ENCODE measurements at regions not wholly inside any gene's neighbourhood (a gene's known extent, or its start where the extent isn't known, plus 50 kb on each side); places are given as distances from the start of the nearest gene placed in this dataset.

GRCh38 chr16:79902351-79902750 is 301.8 kb upstream of the MAF start:
- Histone ChIP-seq H3K4me3 (ENCODE audit: low read length, poor library complexity, severe bottlenecking) (no peak overlapping the region), H3F3A (ENCODE audit: low read depth) (no peaks in the 10 kb centered on the region), H3K27me3 (ENCODE audit: insufficient read depth, low read length, poor library complexity, severe bottlenecking) (no peaks in the 10 kb centered on the region), H3K9me2 (replicated peaks; ENCODE audit: low read depth, low read length) (no peaks in the 10 kb centered on the region), H3K9ac (ENCODE audit: low read depth, low read length, poor library complexity, severe bottlenecking) (no peak overlapping the region), H3K9me3 (ENCODE audit: insufficient read depth, low read depth, low read length) (no peaks in the 10 kb centered on the region), H2AFZ (ENCODE audit: low read length) (no peak overlapping the region), H3K36me3 (ENCODE audit: insufficient read depth, low read length) (no peaks in the 10 kb centered on the region), H3K4me1 (ENCODE audit: insufficient read depth, low read length, poor library complexity, severe bottlenecking) (peaks cover 5% of the 10 kb centered on the region), H3K4me2 (ENCODE audit: low read depth, low read length, poor library complexity, severe bottlenecking) (no peak overlapping the region), H3K79me2 (ENCODE audit: insufficient read depth, low read length) (no peaks in the 10 kb centered on the region), H4K20me1 (ENCODE audit: insufficient read depth, low read length, poor library complexity, severe bottlenecking) (no peaks in the 10 kb centered on the region)
- TF ChIP-seq, protein P1, sequence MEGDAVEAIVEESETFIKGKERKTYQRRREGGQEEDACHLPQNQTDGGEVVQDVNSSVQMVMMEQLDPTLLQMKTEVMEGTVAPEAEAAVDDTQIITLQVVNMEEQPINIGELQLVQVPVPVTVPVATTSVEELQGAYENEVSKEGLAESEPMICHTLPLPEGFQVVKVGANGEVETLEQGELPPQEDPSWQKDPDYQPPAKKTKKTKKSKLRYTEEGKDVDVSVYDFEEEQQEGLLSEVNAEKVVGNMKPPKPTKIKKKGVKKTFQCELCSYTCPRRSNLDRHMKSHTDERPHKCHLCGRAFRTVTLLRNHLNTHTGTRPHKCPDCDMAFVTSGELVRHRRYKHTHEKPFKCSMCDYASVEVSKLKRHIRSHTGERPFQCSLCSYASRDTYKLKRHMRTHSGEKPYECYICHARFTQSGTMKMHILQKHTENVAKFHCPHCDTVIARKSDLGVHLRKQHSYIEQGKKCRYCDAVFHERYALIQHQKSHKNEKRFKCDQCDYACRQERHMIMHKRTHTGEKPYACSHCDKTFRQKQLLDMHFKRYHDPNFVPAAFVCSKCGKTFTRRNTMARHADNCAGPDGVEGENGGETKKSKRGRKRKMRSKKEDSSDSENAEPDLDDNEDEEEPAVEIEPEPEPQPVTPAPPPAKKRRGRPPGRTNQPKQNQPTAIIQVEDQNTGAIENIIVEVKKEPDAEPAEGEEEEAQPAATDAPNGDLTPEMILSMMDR (conservative IDR thresholded peaks at IDR 0.05; ENCODE audit: low read length): no peak
- no peak for TF ChIP-seq EZH2phosphoT487 (IDR thresholded peaks at IDR 0.05; ENCODE audit: borderline replicate concordance)

- Histone ChIP-seq H2AFZ (ENCODE audit: low read length) (no peak overlapping the region), H4K20me1 (ENCODE audit: insufficient read depth, low read length, poor library complexity, severe bottlenecking) (no peaks in the 10 kb centered on the region), H3K79me2 (ENCODE audit: insufficient read depth, low read length) (no peaks in the 10 kb centered on the region), H3K4me2 (ENCODE audit: low read depth, low read length, poor library complexity, severe bottlenecking) (no peak overlapping the region), H3F3A (ENCODE audit: low read depth) (no peaks in the 10 kb centered on the region), H3K9ac (ENCODE audit: low read depth, low read length, poor library complexity, severe bottlenecking) (no peak overlapping the region), H3K4me1 (ENCODE audit: insufficient read depth, low read length, poor library complexity, severe bottlenecking) (peaks cover 5% of the 10 kb centered on the region), H3K9me3 (ENCODE audit: insufficient read depth, low read depth, low read length) (no peaks in the 10 kb centered on the region), H3K27me3 (ENCODE audit: insufficient read depth, low read length, poor library complexity, severe bottlenecking) (no peaks in the 10 kb centered on the region), H3K9me2 (replicated peaks; ENCODE audit: low read depth, low read length) (no peaks in the 10 kb centered on the region), H3K4me3 (ENCODE audit: low read length, poor library complexity, severe bottlenecking) (no peak overlapping the region), H3K36me3 (ENCODE audit: insufficient read depth, low read length) (no peaks in the 10 kb centered on the region)
- TF ChIP-seq EZH2phosphoT487 (IDR thresholded peaks at IDR 0.05; ENCODE audit: borderline replicate concordance): no peak
- TF ChIP-seq, protein P1 (conservative IDR thresholded peaks at IDR 0.05; ENCODE audit: low read length): no peak
These were observed 301.0 kb upstream of the MAF start for GRCh38 chr16:79901522-79901921.

- TF ChIP-seq, protein P1 (conservative IDR thresholded peaks at IDR 0.05; ENCODE audit: low read length): no peak
- TF ChIP-seq EZH2phosphoT487 (IDR thresholded peaks at IDR 0.05; ENCODE audit: borderline replicate concordance): no peak
- no peak overlapping the region for H3K4me2 ChIP-seq (ENCODE audit: low read depth, low read length, poor library complexity, severe bottlenecking)
- no peaks in the 10 kb centered on the region for H3K9me3 ChIP-seq (ENCODE audit: insufficient read depth, low read depth, low read length)
- no peak overlapping the region for H3K4me3 ChIP-seq (ENCODE audit: low read length, poor library complexity, severe bottlenecking)
- no peaks in the 10 kb centered on the region for H3K9me2 ChIP-seq (replicated peaks; ENCODE audit: low read depth, low read length)
- H4K20me1 ChIP-seq (ENCODE audit: insufficient read depth, low read length, poor library complexity, severe bottlenecking): no peaks in the 10 kb centered on the region
- H3K36me3 ChIP-seq (ENCODE audit: insufficient read depth, low read length): no peaks in the 10 kb centered on the region
- no peaks in the 10 kb centered on the region for H3K4me1 ChIP-seq (ENCODE audit: insufficient read depth, low read length, poor library complexity, severe bottlenecking)
- no peaks in the 10 kb centered on the region for H3K79me2 ChIP-seq (ENCODE audit: insufficient read depth, low read length)
- H3K9ac ChIP-seq (ENCODE audit: low read depth, low read length, poor library complexity, severe bottlenecking): no peak overlapping the region
- no peaks in the 10 kb centered on the region for H3K27me3 ChIP-seq (ENCODE audit: insufficient read depth, low read length, poor library complexity, severe bottlenecking)
- H3F3A ChIP-seq (ENCODE audit: low read depth): no peaks in the 10 kb centered on the region
- no peak overlapping the region for H2AFZ ChIP-seq (ENCODE audit: low read length)
These were observed 299.2 kb upstream of the MAF start for GRCh38 chr16:79899716-79900115.
